GM12872 (cell line): ENCODE measurements at regions not wholly inside any gene's neighbourhood (a gene's known extent, or its start where the extent isn't known, plus 50 kb on each side); places are given as distances from the start of the nearest gene placed in this dataset.

ENCODE experiments used
- TF ChIP-seq, protein P1 (sequence below): IDR thresholded peaks from 3 replicates; pipeline ENCODE4 v1.5.1; 2011; ENCODE audit warnings: low read depth, mild to moderate bottlenecking, low read length, moderate library complexity; ENCODE audit not compliant: insufficient read depth

DNA sequence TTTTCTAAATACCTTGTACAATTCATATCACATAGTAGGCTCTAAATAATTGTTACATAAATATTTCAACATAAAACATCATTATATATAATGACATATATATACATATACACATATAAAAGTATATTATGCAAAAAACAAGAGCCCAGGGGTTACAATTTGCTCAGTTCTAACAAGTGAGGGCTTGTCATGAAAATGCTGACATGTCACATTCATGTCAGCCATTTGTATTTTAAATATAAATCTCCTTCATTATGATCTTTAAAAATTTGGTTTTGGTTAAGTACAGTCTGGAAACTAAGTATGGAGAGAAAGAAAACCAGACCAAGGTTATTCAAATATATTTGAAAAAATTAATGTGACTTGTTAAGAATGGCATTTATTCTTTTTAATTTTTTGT is 2745.4 kb downstream of the PCDH7 start:
- TF ChIP-seq, protein P1, sequence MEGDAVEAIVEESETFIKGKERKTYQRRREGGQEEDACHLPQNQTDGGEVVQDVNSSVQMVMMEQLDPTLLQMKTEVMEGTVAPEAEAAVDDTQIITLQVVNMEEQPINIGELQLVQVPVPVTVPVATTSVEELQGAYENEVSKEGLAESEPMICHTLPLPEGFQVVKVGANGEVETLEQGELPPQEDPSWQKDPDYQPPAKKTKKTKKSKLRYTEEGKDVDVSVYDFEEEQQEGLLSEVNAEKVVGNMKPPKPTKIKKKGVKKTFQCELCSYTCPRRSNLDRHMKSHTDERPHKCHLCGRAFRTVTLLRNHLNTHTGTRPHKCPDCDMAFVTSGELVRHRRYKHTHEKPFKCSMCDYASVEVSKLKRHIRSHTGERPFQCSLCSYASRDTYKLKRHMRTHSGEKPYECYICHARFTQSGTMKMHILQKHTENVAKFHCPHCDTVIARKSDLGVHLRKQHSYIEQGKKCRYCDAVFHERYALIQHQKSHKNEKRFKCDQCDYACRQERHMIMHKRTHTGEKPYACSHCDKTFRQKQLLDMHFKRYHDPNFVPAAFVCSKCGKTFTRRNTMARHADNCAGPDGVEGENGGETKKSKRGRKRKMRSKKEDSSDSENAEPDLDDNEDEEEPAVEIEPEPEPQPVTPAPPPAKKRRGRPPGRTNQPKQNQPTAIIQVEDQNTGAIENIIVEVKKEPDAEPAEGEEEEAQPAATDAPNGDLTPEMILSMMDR, result no peak

DNA sequence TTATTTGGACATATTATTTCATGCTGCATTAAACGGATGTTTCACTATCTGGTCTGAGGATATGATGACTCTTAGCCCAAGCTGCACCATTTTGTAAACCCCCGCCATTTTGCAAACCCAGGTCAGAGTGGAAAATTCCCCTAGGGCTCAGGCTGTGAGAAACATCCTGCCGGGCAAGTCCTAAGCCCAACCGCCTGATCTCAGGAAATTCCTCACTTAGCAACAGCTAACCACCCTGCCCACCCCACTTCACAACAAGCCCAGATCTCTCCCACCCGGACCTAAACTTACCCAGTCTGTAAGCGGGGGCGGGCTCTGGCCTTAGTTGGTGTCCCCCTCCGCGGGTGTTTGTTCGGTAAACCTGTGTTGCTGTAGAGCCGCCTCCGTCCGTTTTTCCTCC is 2747.1 kb downstream of the PCDH7 start:
- TF ChIP-seq, protein P1, result no peak

DNA sequence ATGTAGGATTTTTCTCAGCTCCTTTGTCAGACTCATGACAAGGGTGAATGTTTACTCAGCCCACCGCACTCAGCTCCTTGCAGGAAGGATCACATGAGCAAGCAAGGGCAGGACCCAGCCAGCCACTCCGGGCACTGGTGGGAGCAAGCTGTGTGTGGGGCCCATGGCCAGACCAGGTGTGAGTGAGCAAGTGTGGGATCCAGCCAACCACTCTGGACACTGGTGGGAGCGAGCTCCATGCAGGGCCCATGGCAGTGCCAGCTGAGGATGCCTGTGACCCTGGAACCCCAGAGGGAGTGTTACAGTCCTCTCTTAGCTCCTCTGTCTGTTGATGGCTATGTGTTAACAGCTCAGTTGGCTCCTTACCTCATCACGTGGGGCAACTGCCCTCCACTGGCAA is 2750.6 kb downstream of the PCDH7 start:
- TF ChIP-seq, protein P1, result no peak

DNA sequence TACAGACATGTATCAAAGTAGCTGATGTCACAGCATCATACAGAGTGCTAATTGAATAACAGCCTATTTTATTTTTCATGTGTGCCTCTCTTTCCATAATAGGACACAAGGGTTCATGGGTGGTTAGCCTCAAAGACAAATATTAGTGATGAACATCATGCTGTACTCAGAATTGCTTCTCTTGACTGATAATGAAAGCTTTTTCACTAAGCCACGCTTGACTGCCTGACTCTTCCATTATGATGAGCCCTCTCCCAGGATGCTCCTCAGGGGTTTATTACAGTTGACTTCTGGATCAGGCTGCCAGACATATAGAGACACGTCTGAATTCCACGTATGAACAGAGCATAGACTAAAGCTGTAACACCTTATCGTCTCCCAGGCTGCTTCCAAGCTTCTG is 2757.5 kb downstream of the PCDH7 start:
- TF ChIP-seq, protein P1, result no peak

DNA sequence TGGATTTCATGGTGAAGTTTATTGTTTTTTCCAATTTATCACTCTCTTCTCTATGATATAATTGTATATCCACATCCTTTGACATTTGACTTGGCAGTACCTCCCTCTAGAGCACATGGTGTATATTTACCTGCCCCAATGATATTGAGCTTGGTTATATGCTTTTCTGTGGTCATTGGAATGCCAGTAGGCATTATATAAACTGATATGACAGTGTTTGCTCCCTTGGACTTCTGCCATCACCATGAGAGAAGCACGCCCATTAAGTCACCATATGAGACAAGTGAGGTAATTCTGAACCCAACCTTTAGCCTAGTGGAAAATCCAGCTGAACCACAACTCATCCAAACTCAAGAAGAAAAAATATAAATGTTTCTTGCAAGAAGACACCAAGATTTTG is 2761.5 kb downstream of the ARAP2 start:
- TF ChIP-seq, protein P1, result no peak

DNA sequence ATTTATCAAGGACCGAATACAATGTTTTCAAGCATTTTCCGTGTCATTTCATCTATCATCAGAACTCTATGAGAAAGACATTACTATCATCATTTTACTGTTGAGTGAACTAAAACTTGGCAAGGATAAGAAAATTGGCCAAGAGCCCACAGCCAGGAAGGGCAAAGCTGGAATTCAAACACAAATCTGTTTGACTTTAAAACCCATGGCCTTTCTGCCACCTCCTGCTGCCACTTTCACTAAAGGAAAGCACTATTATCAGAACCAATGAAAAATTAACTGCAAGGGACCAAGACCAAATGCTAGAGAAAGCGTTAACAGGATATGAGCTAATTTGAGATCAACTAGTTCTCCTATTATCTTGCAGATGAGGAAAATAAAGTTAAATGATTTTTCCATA is 2759.2 kb downstream of the ARAP2 start:
- TF ChIP-seq, protein P1, result no peak

DNA sequence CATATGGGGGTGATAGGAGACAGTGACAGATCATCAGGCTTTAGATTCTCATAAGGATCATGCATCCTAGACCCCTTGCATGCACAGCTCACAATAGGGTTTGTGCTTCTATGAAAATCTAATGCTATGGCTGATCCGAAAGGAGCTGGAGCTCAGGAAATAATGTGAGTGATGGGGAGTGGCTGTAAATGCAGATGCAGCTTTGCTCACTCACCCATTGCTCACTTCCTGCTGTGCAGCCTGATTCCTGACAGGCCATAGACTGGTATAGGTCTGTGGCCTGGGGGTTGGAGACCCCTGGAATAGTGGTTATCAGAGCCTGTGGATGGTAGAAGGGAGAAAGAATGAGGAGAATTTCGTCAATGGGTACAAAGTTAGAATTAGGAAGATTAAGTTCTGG is 2751.1 kb downstream of the ARAP2 start:
- TF ChIP-seq, protein P1, result no peak

DNA sequence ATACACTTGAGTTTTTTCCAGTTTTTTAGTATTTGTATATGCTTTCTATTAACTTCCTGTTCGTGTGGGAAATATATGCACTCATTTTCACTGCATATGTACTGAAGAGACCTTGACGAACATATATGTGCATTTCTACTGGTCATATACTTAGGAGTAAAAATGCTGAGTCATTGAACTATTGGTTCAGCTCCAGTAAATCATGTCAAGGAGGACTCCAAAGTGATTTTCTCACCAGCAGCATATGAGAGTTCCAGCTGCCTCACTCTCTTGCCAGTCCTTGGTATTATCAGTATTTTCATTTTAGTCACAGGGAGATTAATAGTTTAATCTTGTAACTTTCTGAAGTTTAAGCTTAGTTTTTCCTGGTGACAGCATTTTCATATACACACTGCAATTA is 2750.2 kb downstream of the ARAP2 start:
- TF ChIP-seq, protein P1, result no peak
